ENCODE measurements at regions not wholly inside any gene's neighbourhood (a gene's known extent, or its start where the extent isn't known, plus 50 kb on each side); places are given as distances from the start of the nearest gene placed in this dataset.

DNA sequence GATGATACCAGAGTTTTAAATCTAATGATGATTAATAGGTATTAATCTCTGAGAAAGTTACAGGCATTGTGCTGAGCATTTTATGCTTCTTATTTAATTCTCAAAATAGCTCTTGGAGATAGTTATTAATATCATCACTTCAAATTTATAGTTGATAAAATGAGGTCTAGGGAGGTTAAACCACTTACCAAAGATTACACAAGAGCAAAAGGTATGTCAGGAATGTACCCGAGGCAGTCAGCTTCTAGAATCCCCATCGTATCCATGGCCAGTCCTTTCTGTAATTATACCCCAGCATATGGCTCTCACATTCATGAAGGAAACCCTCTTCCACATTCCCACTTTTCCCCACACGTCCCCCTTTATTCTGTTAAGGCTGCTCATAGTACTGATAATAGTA, 421.3 kb downstream of the PYDC2 start:
- TF ChIP-seq ZNF664 (tag by site-specific recombination; IDR thresholded peaks at IDR 0.05) (no peak), ZNF701 (tag by site-specific recombination; IDR thresholded peaks at IDR 0.05) (no peak), ZNF133 (tag by site-specific recombination; IDR thresholded peaks at IDR 0.05) (no peak), ZNF140 (tag by site-specific recombination; IDR thresholded peaks at IDR 0.05) (no peak), ZNF707 (tag by site-specific recombination; IDR thresholded peaks at IDR 0.05) (no peak), MYNN (tag by site-specific recombination; IDR thresholded peaks at IDR 0.05; ENCODE audit: borderline replicate concordance) (no peak), IKZF3 (tag by site-specific recombination; IDR thresholded peaks at IDR 0.05) (no peak), ZNF792 (tag by site-specific recombination; IDR thresholded peaks at IDR 0.05) (no peak), ZNF211 (tag by site-specific recombination; IDR thresholded peaks at IDR 0.05; ENCODE audit: low read depth) (no peak), ZNF558 (tag by site-specific recombination; IDR thresholded peaks at IDR 0.05) (no peak), ZNF404 (tag by site-specific recombination; IDR thresholded peaks at IDR 0.05) (no peak), PRDM2 (tag by site-specific recombination; IDR thresholded peaks at IDR 0.05; ENCODE audit: borderline replicate concordance) (no peak), ZNF10 (tag by site-specific recombination; IDR thresholded peaks at IDR 0.05) (no peak), ZNF223 (tag by site-specific recombination; IDR thresholded peaks at IDR 0.05) (no peak)
- TF ChIP-seq, protein P1, sequence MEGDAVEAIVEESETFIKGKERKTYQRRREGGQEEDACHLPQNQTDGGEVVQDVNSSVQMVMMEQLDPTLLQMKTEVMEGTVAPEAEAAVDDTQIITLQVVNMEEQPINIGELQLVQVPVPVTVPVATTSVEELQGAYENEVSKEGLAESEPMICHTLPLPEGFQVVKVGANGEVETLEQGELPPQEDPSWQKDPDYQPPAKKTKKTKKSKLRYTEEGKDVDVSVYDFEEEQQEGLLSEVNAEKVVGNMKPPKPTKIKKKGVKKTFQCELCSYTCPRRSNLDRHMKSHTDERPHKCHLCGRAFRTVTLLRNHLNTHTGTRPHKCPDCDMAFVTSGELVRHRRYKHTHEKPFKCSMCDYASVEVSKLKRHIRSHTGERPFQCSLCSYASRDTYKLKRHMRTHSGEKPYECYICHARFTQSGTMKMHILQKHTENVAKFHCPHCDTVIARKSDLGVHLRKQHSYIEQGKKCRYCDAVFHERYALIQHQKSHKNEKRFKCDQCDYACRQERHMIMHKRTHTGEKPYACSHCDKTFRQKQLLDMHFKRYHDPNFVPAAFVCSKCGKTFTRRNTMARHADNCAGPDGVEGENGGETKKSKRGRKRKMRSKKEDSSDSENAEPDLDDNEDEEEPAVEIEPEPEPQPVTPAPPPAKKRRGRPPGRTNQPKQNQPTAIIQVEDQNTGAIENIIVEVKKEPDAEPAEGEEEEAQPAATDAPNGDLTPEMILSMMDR (tag by site-specific recombination; IDR thresholded peaks at IDR 0.05): no peak
- TF ChIP-seq, protein P2, sequence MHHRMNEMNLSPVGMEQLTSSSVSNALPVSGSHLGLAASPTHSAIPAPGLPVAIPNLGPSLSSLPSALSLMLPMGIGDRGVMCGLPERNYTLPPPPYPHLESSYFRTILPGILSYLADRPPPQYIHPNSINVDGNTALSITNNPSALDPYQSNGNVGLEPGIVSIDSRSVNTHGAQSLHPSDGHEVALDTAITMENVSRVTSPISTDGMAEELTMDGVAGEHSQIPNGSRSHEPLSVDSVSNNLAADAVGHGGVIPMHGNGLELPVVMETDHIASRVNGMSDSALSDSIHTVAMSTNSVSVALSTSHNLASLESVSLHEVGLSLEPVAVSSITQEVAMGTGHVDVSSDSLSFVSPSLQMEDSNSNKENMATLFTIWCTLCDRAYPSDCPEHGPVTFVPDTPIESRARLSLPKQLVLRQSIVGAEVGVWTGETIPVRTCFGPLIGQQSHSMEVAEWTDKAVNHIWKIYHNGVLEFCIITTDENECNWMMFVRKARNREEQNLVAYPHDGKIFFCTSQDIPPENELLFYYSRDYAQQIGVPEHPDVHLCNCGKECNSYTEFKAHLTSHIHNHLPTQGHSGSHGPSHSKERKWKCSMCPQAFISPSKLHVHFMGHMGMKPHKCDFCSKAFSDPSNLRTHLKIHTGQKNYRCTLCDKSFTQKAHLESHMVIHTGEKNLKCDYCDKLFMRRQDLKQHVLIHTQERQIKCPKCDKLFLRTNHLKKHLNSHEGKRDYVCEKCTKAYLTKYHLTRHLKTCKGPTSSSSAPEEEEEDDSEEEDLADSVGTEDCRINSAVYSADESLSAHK (tag by site-specific recombination; IDR thresholded peaks at IDR 0.05): no peak
- TF ChIP-seq, protein P3, sequence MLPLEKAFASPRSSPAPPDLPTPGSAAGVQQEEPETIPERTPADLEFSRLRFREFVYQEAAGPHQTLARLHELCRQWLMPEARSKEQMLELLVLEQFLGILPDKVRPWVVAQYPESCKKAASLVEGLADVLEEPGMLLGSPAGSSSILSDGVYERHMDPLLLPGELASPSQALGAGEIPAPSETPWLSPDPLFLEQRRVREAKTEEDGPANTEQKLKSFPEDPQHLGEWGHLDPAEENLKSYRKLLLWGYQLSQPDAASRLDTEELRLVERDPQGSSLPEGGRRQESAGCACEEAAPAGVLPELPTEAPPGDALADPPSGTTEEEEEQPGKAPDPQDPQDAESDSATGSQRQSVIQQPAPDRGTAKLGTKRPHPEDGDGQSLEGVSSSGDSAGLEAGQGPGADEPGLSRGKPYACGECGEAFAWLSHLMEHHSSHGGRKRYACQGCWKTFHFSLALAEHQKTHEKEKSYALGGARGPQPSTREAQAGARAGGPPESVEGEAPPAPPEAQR (tag by site-specific recombination; IDR thresholded peaks at IDR 0.05): no peak
- Histone ChIP-seq H3K36me3 (ENCODE audit: control insufficient read depth in 2 of 2, insufficient read depth in 1 of 2, low read length in 2 of 2) (no peaks in the 10 kb centered on the region), H3K27ac (ENCODE audit: extremely low read depth, low read depth, low read length) (no peak overlapping the region), H3K4me1 (ENCODE audit: control insufficient read depth, insufficient read depth, low read length) (no peaks in the 10 kb centered on the region), H3K4me3 (ENCODE audit: low read depth, low read length) (no peak overlapping the region), H3K9me3 (ENCODE audit: control insufficient read depth, insufficient read depth, low read depth, low read length) (no peaks in the 10 kb centered on the region)
- ChIA-PET CTCF (no interaction called here), POLR2A (no interaction called here)

Measured in HEK293 (cell line).